Kidney (tissue), 13 donors: ENCODE measurements at regions not wholly inside any gene's neighbourhood (a gene's known extent, or its start where the extent isn't known, plus 50 kb on each side); places are given as distances from the start of the nearest gene placed in this dataset.

Experiments
- DNase-seq, 5 donors: peaks; one replicate each; pipeline ENCODE4 v3.0.0-alpha.2; 2013 to 2020
- FAIRE-seq: peaks from 2 replicates; lab custom pipeline; 2012; peaks lifted over from hg19 to GRCh38; lab: Jason Lieb, UNC
- H3K27ac ChIP-seq, 2 donors: one replicate each; pipeline ENCODE4 v1.7.0; 2013; ENCODE audit warnings: low read depth in 2 of 2, low read length in 2 of 2, inconsistent platforms in 1 of 2
- H3K27me3 ChIP-seq: one replicate; pipeline ENCODE4 v1.7.1; 2013; ENCODE audit warnings: low read length, inconsistent platforms; ENCODE audit not compliant: control insufficient read depth, insufficient read depth
- H3K36me3 ChIP-seq, 3 donors: one replicate each; pipeline versions ENCODE4 v1.7.0 to v1.7.1; 2013; ENCODE audit warnings: low read length in 3 of 3, control low read depth in 1 of 3, inconsistent platforms in 1 of 3; ENCODE audit not compliant: insufficient read depth in 3 of 3, control insufficient read depth in 2 of 3
- H3K4me1 ChIP-seq, 3 donors: one replicate each; pipeline versions ENCODE4 v1.7.0 to v1.7.1; 2013; ENCODE audit warnings: low read length in 3 of 3, inconsistent platforms in 1 of 3, low read depth in 1 of 3; ENCODE audit not compliant: control insufficient read depth in 2 of 3, insufficient read depth in 2 of 3
- H3K4me3 ChIP-seq, 3 donors: one replicate each; pipeline versions ENCODE4 v1.7.0 to v1.8.1; 2013; ENCODE audit warnings: low read length in 3 of 3, control low read depth in 1 of 3, inconsistent platforms in 1 of 3
- H3K9ac ChIP-seq, 3 donors: one replicate each; pipeline versions ENCODE4 v1.7.0 to v1.7.1; 2013; ENCODE audit warnings: low read length in 3 of 3, control low read depth in 1 of 3, inconsistent platforms in 1 of 3
- H3K9me3 ChIP-seq, 3 donors: one replicate each; pipeline versions ENCODE4 v1.7.0 to v1.7.1; 2013; ENCODE audit warnings: low read length in 3 of 3, control low read depth in 1 of 3, inconsistent platforms in 1 of 3; ENCODE audit not compliant: control insufficient read depth in 2 of 3, insufficient read depth in 1 of 3
- CTCF ChIP-seq: IDR thresholded peaks from 3 replicates; pipeline ENCODE4 v1.5.1; 2012; ENCODE audit warnings: mild to moderate bottlenecking, moderate library complexity, borderline replicate concordance; ENCODE audit not compliant: insufficient read depth; ENCODE audit errors: extremely low read depth
- intact Hi-C: fragments of 100-400 bp; cut with DNase I; formaldehyde crosslinking; loops from one replicate; pipeline ENCODE4 v1.11.1; 2022
- donor health status: control.
- donor health status: control.
- donor health status: control.
- donor health status: control.
- donor health status: control.
- donor health status: DM: yes; HTN: yes; CAD: no.
- donor health status: Normal renal cell carcinoma (clear cell type).

- intact Hi-C loops = no loop called here
- FAIRE-seq = no peak
- H3K4me3 ChIP-seq = no peak overlapping the region
- H3K9me3 ChIP-seq = no peaks in the 10 kb centered on the region
- no peak for TF ChIP-seq CTCF
- no peak overlapping the region for H3K9ac ChIP-seq
- no peak overlapping the region for H3K27ac ChIP-seq
- no peak for DNase-seq
- H3K4me1 ChIP-seq = no peaks in the 10 kb centered on the region
- H3K27me3 ChIP-seq = no peaks in the 10 kb centered on the region
- H3K36me3 ChIP-seq = no peaks in the 10 kb centered on the region
These were observed 704.2 kb upstream of the MBL2 start for GRCh38 chr10:53476650-53477312.

GRCh38 chr10:53469383-53469782 lies 696.8 kb upstream of the MBL2 start:
- Histone ChIP-seq H3K36me3 (no peaks in the 10 kb centered on the region), H3K27ac (no peak overlapping the region), H3K9me3 (no peaks in the 10 kb centered on the region), H3K27me3 (no peaks in the 10 kb centered on the region), H3K9ac (no peak overlapping the region), H3K4me1 (no peaks in the 10 kb centered on the region), H3K4me3 (no peak overlapping the region)
- intact Hi-C loops = no loop called here
- no peak for FAIRE-seq
- no peak for TF ChIP-seq CTCF
- DNase-seq = no peak

DNA sequence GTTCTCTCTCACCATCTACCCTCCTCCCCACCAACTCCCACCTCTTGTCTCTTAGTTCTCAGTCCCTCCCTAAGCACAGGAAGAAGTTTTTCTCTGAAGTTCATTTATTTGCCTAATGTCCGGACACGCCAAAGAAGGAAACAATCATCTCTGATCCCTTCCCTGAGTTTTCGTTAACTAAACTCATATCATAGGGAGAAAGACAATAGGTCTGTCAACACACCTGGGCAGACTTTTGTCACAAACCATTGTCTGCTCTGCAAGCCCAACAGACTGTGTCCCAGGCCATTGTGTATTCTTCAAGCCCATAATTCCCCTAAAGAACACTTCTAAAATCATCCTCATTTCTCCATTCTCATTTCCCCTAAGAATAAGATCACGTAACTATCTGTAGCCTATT lies 691.0 kb upstream of the MBL2 start:
- TF ChIP-seq CTCF = no peak
- H3K4me1 ChIP-seq = no peaks in the 10 kb centered on the region
- H3K27me3 ChIP-seq = no peaks in the 10 kb centered on the region
- no peak for DNase-seq
- no peak overlapping the region for H3K4me3 ChIP-seq
- no peaks in the 10 kb centered on the region for H3K36me3 ChIP-seq
- FAIRE-seq = no peak
- no peaks in the 10 kb centered on the region for H3K9me3 ChIP-seq
- intact Hi-C loops = no loop called here
- H3K27ac ChIP-seq = no peak overlapping the region
- no peak overlapping the region for H3K9ac ChIP-seq

DNA sequence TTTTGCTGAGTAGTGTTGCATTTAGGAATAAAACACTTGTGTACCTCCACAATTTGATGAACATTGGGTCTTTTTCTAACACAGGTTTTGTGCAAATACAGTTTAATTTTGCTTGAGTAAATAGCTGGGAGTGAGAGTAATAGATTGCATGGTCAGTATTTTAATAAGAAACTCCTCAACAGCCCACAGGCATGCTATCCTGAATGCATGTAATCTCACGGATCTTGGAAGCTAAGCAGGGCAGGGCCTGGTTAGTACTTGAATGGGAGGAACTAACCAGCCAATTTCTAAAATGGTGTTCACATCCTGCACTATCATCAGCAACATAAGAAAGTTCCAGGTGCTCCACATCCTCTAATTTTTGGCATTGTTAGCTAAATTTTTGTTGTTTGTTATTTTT lies 685.4 kb upstream of the MBL2 start:
- Histone ChIP-seq H3K4me1 (no peaks in the 10 kb centered on the region), H3K9ac (no peak overlapping the region), H3K27ac (no peak overlapping the region), H3K4me3 (no peak overlapping the region), H3K27me3 (no peaks in the 10 kb centered on the region), H3K9me3 (no peaks in the 10 kb centered on the region), H3K36me3 (no peaks in the 10 kb centered on the region)
- intact Hi-C loops = no loop called here
- DNase-seq (no peak), FAIRE-seq (no peak)
- no peak for TF ChIP-seq CTCF
